ENCODE measurements at regions not wholly inside any gene's neighbourhood (a gene's known extent, or its start where the extent isn't known, plus 50 kb on each side); places are given as distances from the start of the nearest gene placed in this dataset.

DNA sequence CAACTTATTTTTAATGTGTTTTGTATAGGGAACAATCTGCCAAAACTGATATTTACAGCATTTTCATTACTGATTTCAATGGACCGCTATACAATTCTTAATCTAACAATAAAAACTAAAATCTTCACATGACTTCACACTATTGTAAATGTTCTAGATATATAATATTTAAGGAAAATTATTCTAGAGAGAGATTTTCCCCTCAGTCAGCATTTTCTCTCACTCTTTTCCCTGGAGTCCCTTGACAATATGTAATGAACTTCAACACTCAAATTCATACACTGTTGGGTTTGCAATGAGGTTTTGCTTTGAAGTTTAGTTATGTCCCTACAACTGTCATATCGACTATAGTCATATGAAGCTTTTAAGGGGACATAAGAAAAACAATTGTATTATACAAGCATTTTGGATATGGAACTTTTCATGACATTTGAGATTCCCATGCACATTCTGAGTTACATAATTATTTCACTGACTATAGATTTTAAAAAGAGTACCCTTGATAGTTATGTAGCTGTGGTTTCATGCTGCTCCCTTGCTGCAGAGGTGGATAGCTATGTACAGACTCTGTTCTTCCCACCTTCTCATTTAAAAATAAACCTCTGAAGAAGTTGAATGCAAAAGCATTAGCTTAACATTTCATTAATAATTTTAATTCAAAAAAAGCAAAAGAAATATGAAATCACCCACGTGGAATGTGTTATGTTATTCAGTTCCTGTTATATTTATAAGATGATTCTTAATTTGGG, 338.5 kb downstream of the AKAIN1 start:
- TF ChIP-seq, protein P1, sequence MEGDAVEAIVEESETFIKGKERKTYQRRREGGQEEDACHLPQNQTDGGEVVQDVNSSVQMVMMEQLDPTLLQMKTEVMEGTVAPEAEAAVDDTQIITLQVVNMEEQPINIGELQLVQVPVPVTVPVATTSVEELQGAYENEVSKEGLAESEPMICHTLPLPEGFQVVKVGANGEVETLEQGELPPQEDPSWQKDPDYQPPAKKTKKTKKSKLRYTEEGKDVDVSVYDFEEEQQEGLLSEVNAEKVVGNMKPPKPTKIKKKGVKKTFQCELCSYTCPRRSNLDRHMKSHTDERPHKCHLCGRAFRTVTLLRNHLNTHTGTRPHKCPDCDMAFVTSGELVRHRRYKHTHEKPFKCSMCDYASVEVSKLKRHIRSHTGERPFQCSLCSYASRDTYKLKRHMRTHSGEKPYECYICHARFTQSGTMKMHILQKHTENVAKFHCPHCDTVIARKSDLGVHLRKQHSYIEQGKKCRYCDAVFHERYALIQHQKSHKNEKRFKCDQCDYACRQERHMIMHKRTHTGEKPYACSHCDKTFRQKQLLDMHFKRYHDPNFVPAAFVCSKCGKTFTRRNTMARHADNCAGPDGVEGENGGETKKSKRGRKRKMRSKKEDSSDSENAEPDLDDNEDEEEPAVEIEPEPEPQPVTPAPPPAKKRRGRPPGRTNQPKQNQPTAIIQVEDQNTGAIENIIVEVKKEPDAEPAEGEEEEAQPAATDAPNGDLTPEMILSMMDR (IDR thresholded peaks at IDR 0.05; ENCODE audit: low read length) = no peak
- TF ChIP-seq EZH2 (optimal IDR thresholded peaks at IDR 0.05; ENCODE audit: low read depth, low read length) = no peak
